ENCODE measurements at regions not wholly inside any gene's neighbourhood (a gene's known extent, or its start where the extent isn't known, plus 50 kb on each side); places are given as distances from the start of the nearest gene placed in this dataset.

GRCh38 chr18:40769786-40770185 lies 1185.2 kb upstream of the PIK3C3 start:
- DNase-seq (ENCODE audit: low read depth), result no peak

- no peak for DNase-seq (ENCODE audit: low read depth)
Observed at GRCh38 chr18:40760251-40760650, 1194.8 kb upstream of the PIK3C3 start.

- DNase-seq (ENCODE audit: low read depth), result no peak
Observed at GRCh38 chr18:40754477-40754876, 1200.6 kb upstream of the PIK3C3 start.

GRCh38 chr18:40752316-40752715 lies 1202.7 kb upstream of the PIK3C3 start:
- no peak for DNase-seq (ENCODE audit: low read depth)

- DNase-seq (ENCODE audit: low read depth), result no peak
Observed at GRCh38 chr18:40751186-40751585, 1203.8 kb upstream of the PIK3C3 start.

GRCh38 chr18:40739029-40739428 lies 1216.0 kb upstream of the PIK3C3 start:
- no peak for DNase-seq (ENCODE audit: low read depth)

GRCh38 chr18:40738321-40738880 lies 1216.6 kb upstream of the PIK3C3 start:
- DNase-seq (ENCODE audit: low read depth), result no peak

- no peak for DNase-seq (ENCODE audit: low read depth)
Observed at GRCh38 chr18:40708726-40709125, 1246.3 kb upstream of the PIK3C3 start.

- no peak for DNase-seq (ENCODE audit: low read depth)
Observed at GRCh38 chr18:40707797-40708196, 1247.2 kb upstream of the PIK3C3 start.

GRCh38 chr18:40698129-40698528 lies 1256.9 kb upstream of the PIK3C3 start:
- no peak for DNase-seq (ENCODE audit: low read depth)

GRCh38 chr18:40695526-40695925 lies 1259.5 kb upstream of the PIK3C3 start:
- DNase-seq (ENCODE audit: low read depth), result no peak

- no peak for DNase-seq (ENCODE audit: low read depth)
Observed at GRCh38 chr18:40692871-40693270, 1262.2 kb upstream of the PIK3C3 start.

- DNase-seq (ENCODE audit: low read depth), result no peak
Observed at GRCh38 chr18:40690062-40690461, 1265.0 kb upstream of the PIK3C3 start.

- DNase-seq (ENCODE audit: low read depth), result no peak
Observed at GRCh38 chr18:40687399-40687798, 1267.6 kb upstream of the PIK3C3 start.

GRCh38 chr18:40686836-40687235 lies 1268.2 kb upstream of the PIK3C3 start:
- DNase-seq (ENCODE audit: low read depth), result no peak

GRCh38 chr18:40685219-40685618 lies 1269.8 kb upstream of the PIK3C3 start:
- no peak for DNase-seq (ENCODE audit: low read depth)

GRCh38 chr18:40678318-40678717 lies 1276.7 kb upstream of the PIK3C3 start:
- DNase-seq (ENCODE audit: low read depth), result no peak

- no peak for DNase-seq (ENCODE audit: low read depth)
Observed at GRCh38 chr18:40676668-40677067, 1278.4 kb upstream of the PIK3C3 start.

GRCh38 chr18:40673150-40673549 lies 1281.9 kb upstream of the PIK3C3 start:
- DNase-seq (ENCODE audit: low read depth), result no peak

- DNase-seq (ENCODE audit: low read depth), result no peak
Observed at GRCh38 chr18:40672590-40672989, 1282.4 kb upstream of the PIK3C3 start.

GRCh38 chr18:40670668-40671375 lies 1284.2 kb upstream of the PIK3C3 start:
- no peak for DNase-seq (ENCODE audit: low read depth)

- DNase-seq (ENCODE audit: low read depth), result no peak
Observed at GRCh38 chr18:40662898-40663437, 1292.1 kb upstream of the PIK3C3 start.

- DNase-seq (ENCODE audit: low read depth), result no peak
Observed at GRCh38 chr18:40653682-40654081, 1301.4 kb upstream of the PIK3C3 start.

- no peak for DNase-seq (ENCODE audit: low read depth)
Observed at GRCh38 chr18:40652321-40652720, 1302.7 kb upstream of the PIK3C3 start.

Data from T-helper 22 cell (primary cell).